Natural killer cell (primary cell): ENCODE measurements at regions not wholly inside any gene's neighbourhood (a gene's known extent, or its start where the extent isn't known, plus 50 kb on each side); places are given as distances from the start of the nearest gene placed in this dataset.

Source experiments
- ATAC-seq, 3 donors: fragments of 150-1000 bp in 2 of 3; fragments of 200-7000 bp in 1 of 3; cut with Tn5 transposase; 1 replicate in 1 of 3; 2 replicates in 2 of 3; pipeline ENCODE4 v1.10.0; 2021; ENCODE audit warnings: mild to moderate bottlenecking in 2 of 3, moderate library complexity in 2 of 3
- DNase-seq, 2 donors: peaks; one replicate each; pipeline versions ENCODE4 v3.0.0 to v3.0.0-alpha.2; 2013 to 2021; ENCODE audit warnings: mixed read lengths in 1 of 2
- H3K27ac ChIP-seq: one replicate; pipeline ENCODE4 v1.5.1; 2013; ENCODE audit warnings: mild to moderate bottlenecking, low read length
- H3K27me3 ChIP-seq: one replicate; pipeline ENCODE4 v1.6.1; 2013; ENCODE audit warnings: low read length; ENCODE audit not compliant: control insufficient read depth, insufficient read depth
- H3K36me3 ChIP-seq: one replicate; pipeline ENCODE4 v1.6.1; 2013; ENCODE audit warnings: low read length; ENCODE audit not compliant: control insufficient read depth, insufficient read depth
- H3K4me1 ChIP-seq: one replicate; pipeline ENCODE4 v1.6.1; 2013; ENCODE audit warnings: low read length; ENCODE audit not compliant: control insufficient read depth, insufficient read depth
- H3K4me3 ChIP-seq: one replicate; pipeline ENCODE4 v1.5.1; 2013; ENCODE audit warnings: low read length
- H3K9me3 ChIP-seq: one replicate; pipeline ENCODE4 v1.6.1; 2013; ENCODE audit warnings: low read length; ENCODE audit not compliant: control insufficient read depth, insufficient read depth
- H3K27ac Mint-ChIP-seq, 2 donors: one replicate each; pipeline ENCODE4 v1.8.0; 2022; ENCODE audit warnings: mild to moderate bottlenecking in 2 of 2, mixed read lengths in 2 of 2, moderate library complexity in 1 of 2
- H3K27me3 Mint-ChIP-seq, 2 donors: one replicate each; pipeline ENCODE4 v1.8.0; 2022; ENCODE audit warnings: low read depth in 2 of 2, mixed read lengths in 2 of 2
- H3K36me3 Mint-ChIP-seq: one replicate; pipeline ENCODE4 v1.8.0; 2022; ENCODE audit warnings: mixed read lengths
- H3K4me1 Mint-ChIP-seq, 2 donors: one replicate each; pipeline ENCODE4 v1.8.0; 2022; ENCODE audit warnings: mixed read lengths in 2 of 2
- H3K4me3 Mint-ChIP-seq: one replicate; pipeline ENCODE4 v1.8.0; 2022; ENCODE audit warnings: mild to moderate bottlenecking, moderate library complexity, mixed read lengths
- H3K9me3 Mint-ChIP-seq, 2 donors: one replicate each; pipeline ENCODE4 v1.8.0; 2022; ENCODE audit warnings: mixed read lengths in 2 of 2
- CTCF ChIP-seq: fragments of 200-600 bp; IDR thresholded peaks from one replicate; pipeline ENCODE4 v1.8.0; 2022; ENCODE audit warnings: antibody characterized with exemption
- WGBS: methylation state at CpG from one replicate; pipeline ENCODE4 v1.1.7; 2013; ENCODE audit warnings: missing lambda C conversion rate; ENCODE audit not compliant: insufficient coverage; 5-methylcytosine and 5-hydroxymethylcytosine counted together
- intact Hi-C: fragments of 100-400 bp; cut with micrococcal nuclease; formaldehyde crosslinking; loops from one replicate; pipeline ENCODE4 v1.14.2; 2022

GRCh38 chr9:86733929-86734328, 213.4 kb downstream of the GAS1 start:
- Mint-ChIP-seq H3K9me3 (peaks cover 0 to 3% of the 10 kb centered on the region in 2 donors), H3K36me3 (no peaks in the 10 kb centered on the region), H3K4me3 (no peak overlapping the region), H3K4me1 (peaks cover 0 to 4% of the 10 kb centered on the region in 2 donors), H3K27me3 (peaks cover 11% of the 10 kb centered on the region in 2 donors), H3K27ac (no peak overlapping the region)
- 89% methylated on average over 6 of the region's 6 CpGs for WGBS
- no peak for TF ChIP-seq CTCF
- Histone ChIP-seq H3K4me3 (no peak overlapping the region), H3K27me3 (no peaks in the 10 kb centered on the region), H3K36me3 (no peaks in the 10 kb centered on the region), H3K27ac (no peak overlapping the region), H3K4me1 (no peaks in the 10 kb centered on the region), H3K9me3 (no peaks in the 10 kb centered on the region)
- no peak for ATAC-seq
- no peak for DNase-seq
- intact Hi-C loops = no loop called here

GRCh38 chr9:86732514-86733171, 214.7 kb downstream of the GAS1 start:
- ATAC-seq = no peak
- Mint-ChIP-seq H3K27ac (no peak overlapping the region), H3K36me3 (no peaks in the 10 kb centered on the region), H3K4me3 (no peak overlapping the region), H3K9me3 (no peaks in the 10 kb centered on the region), H3K27me3 (peaks cover 7 to 8% of the 10 kb centered on the region in 2 donors), H3K4me1 (no peaks in the 10 kb centered on the region)
- WGBS = 75% methylated on average over 6 of the region's 6 CpGs
- Histone ChIP-seq H3K36me3 (no peaks in the 10 kb centered on the region), H3K4me1 (no peaks in the 10 kb centered on the region), H3K27me3 (no peaks in the 10 kb centered on the region), H3K27ac (no peak overlapping the region), H3K4me3 (no peak overlapping the region), H3K9me3 (no peaks in the 10 kb centered on the region)
- TF ChIP-seq CTCF = no peak
- no peak for DNase-seq
- intact Hi-C loops = no loop called here

- H3K9me3 Mint-ChIP-seq = no peaks in the 10 kb centered on the region
- intact Hi-C loops = no loop called here
- no peak for DNase-seq
- no peaks in the 10 kb centered on the region for H3K4me1 Mint-ChIP-seq
- peaks cover 7 to 8% of the 10 kb centered on the region in 2 donors for H3K27me3 Mint-ChIP-seq
- Histone ChIP-seq H3K4me1 (no peaks in the 10 kb centered on the region), H3K9me3 (no peaks in the 10 kb centered on the region), H3K27me3 (no peaks in the 10 kb centered on the region), H3K27ac (no peak overlapping the region), H3K4me3 (no peak overlapping the region), H3K36me3 (no peaks in the 10 kb centered on the region)
- WGBS = 64% methylated on average over 1 of the region's 2 CpGs
- TF ChIP-seq CTCF = no peak
- H3K36me3 Mint-ChIP-seq = no peaks in the 10 kb centered on the region
- no peak for ATAC-seq
- H3K27ac Mint-ChIP-seq = no peak overlapping the region
- H3K4me3 Mint-ChIP-seq = no peak overlapping the region
These were observed 215.7 kb downstream of the GAS1 start for GRCh38 chr9:86731511-86732063.
